Spleen (tissue), 7 donors: ENCODE measurements at regions not wholly inside any gene's neighbourhood (a gene's known extent, or its start where the extent isn't known, plus 50 kb on each side); places are given as distances from the start of the nearest gene placed in this dataset.

ENCODE experiments used
- POLR2AphosphoS5 ChIP-seq, 3 donors: sonication (generic); formaldehyde crosslinking; IDR thresholded peaks; one replicate each; pipeline ENCODE4 v1.5.1; 2017; ENCODE audit warnings: antibody characterized with exemption in 3 of 3
- TF ChIP-seq, protein P1 (sequence below), 11 experiments: fragments of 200-600 bp in 7 of 11; fragments of 450-650 bp in 4 of 11; sonication (generic) in 4 of 11; IDR thresholded peaks in 8 of 11; conservative IDR thresholded peaks in 3 of 11; 1 replicate in 7 of 11; 2 replicates in 4 of 11; pipeline versions ENCODE4 v1.4.0 to v1.8.0; 2016 to 2021; ENCODE audit warnings: antibody characterized with exemption in 11 of 11, inconsistent platforms in 4 of 11, mild to moderate bottlenecking in 1 of 11
- donor health status: DM: no; HTN: no; CAD: no; lungs with moderate emphysema.
- donor health status: DM: no; HTN: no; CAD: no.
- donor health status: DM: no; HTN: no; CAD: no.

DNA sequence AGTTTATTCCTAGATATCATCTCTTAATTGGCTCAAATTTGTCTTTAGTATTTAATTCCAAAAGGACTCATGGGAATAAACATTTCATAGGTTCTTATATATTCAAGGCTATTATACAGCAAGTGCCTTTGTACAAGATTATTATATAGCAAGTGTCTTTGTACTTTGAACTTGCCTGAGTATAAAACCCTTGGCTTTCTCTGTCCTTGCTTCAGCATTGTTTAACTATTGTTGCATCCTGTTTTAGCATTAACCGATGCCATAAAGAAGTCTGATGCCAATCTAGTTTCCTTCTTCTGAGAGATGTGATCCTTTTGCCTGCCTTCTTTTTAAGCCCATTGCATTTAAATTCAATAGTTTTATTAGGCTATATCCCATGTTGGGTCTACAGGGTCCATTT lies 270.0 kb downstream of the NEBL start:
- TF ChIP-seq, protein P1, sequence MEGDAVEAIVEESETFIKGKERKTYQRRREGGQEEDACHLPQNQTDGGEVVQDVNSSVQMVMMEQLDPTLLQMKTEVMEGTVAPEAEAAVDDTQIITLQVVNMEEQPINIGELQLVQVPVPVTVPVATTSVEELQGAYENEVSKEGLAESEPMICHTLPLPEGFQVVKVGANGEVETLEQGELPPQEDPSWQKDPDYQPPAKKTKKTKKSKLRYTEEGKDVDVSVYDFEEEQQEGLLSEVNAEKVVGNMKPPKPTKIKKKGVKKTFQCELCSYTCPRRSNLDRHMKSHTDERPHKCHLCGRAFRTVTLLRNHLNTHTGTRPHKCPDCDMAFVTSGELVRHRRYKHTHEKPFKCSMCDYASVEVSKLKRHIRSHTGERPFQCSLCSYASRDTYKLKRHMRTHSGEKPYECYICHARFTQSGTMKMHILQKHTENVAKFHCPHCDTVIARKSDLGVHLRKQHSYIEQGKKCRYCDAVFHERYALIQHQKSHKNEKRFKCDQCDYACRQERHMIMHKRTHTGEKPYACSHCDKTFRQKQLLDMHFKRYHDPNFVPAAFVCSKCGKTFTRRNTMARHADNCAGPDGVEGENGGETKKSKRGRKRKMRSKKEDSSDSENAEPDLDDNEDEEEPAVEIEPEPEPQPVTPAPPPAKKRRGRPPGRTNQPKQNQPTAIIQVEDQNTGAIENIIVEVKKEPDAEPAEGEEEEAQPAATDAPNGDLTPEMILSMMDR (IDR thresholded peaks at IDR 0.05 in 8 of 11, conservative IDR thresholded peaks at IDR 0.05 in 3 of 11), result no peak
- TF ChIP-seq POLR2AphosphoS5 (IDR thresholded peaks at IDR 0.05), result no peak
